Loucy (cell line): ENCODE measurements at regions not wholly inside any gene's neighbourhood (a gene's known extent, or its start where the extent isn't known, plus 50 kb on each side); places are given as distances from the start of the nearest gene placed in this dataset.

Experiments used
- EZH2phosphoT487 ChIP-seq: fragments of 200-600 bp; IDR thresholded peaks from 2 replicates; pipeline ENCODE4 v1.6.1; 2018; ENCODE audit warnings: antibody characterized with exemption, mild to moderate bottlenecking, moderate library complexity, borderline replicate concordance
- TF ChIP-seq, protein P1 (sequence below): fragments of 200-600 bp; sonication (generic); conservative IDR thresholded peaks from 2 replicates; pipeline ENCODE4 v1.5.1; 2014; ENCODE audit warnings: mild to moderate bottlenecking, antibody characterized with exemption, low read length

GRCh38 chr12:127014079-127014478 lies 1252.9 kb upstream of the TMEM132C start:
- TF ChIP-seq, protein P1, sequence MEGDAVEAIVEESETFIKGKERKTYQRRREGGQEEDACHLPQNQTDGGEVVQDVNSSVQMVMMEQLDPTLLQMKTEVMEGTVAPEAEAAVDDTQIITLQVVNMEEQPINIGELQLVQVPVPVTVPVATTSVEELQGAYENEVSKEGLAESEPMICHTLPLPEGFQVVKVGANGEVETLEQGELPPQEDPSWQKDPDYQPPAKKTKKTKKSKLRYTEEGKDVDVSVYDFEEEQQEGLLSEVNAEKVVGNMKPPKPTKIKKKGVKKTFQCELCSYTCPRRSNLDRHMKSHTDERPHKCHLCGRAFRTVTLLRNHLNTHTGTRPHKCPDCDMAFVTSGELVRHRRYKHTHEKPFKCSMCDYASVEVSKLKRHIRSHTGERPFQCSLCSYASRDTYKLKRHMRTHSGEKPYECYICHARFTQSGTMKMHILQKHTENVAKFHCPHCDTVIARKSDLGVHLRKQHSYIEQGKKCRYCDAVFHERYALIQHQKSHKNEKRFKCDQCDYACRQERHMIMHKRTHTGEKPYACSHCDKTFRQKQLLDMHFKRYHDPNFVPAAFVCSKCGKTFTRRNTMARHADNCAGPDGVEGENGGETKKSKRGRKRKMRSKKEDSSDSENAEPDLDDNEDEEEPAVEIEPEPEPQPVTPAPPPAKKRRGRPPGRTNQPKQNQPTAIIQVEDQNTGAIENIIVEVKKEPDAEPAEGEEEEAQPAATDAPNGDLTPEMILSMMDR: no peak
- no peak for TF ChIP-seq EZH2phosphoT487
